Fibroblast of mammary gland (primary cell): ENCODE measurements at regions not wholly inside any gene's neighbourhood (a gene's known extent, or its start where the extent isn't known, plus 50 kb on each side); places are given as distances from the start of the nearest gene placed in this dataset.
A peak's percentile ranks its signal among the peaks of the same experiment; 100 is the strongest.

Experiments
- DNase-seq: peaks from one replicate; pipeline ENCODE4 v3.0.0-alpha.2; 2010; ENCODE audit warnings: low read depth
- H3K4me3 ChIP-seq: 2 replicates; pipeline ENCODE4 v1.5.1; 2011; ENCODE audit warnings: low read depth, mild to moderate bottlenecking, low read length, moderate library complexity; ENCODE audit not compliant: control insufficient read depth
- CTCF ChIP-seq: conservative IDR thresholded peaks from 2 replicates; pipeline ENCODE4 v1.5.1; 2011; ENCODE audit warnings: low read depth, low read length, inconsistent platforms; ENCODE audit not compliant: control insufficient read depth, insufficient read depth

- TF ChIP-seq CTCF, result no peak
- no peak for DNase-seq
These were observed 180.2 kb upstream of the SMIM21 start for GRCh38 chr18:75607701-75608100.

GRCh38 chr18:75592527-75592926 is 165.0 kb upstream of the SMIM21 start:
- no peak for TF ChIP-seq CTCF
- DNase-seq, result peak; percentile 7
- no peak overlapping the region for H3K4me3 ChIP-seq

More at GRCh38 chr18:75607701-75608100, 180.2 kb upstream of the SMIM21 start:
- no peak overlapping the region for H3K4me3 ChIP-seq

GRCh38 chr18:75588412-75588811 is 160.9 kb upstream of the SMIM21 start:
- no peak for TF ChIP-seq CTCF
- no peak for DNase-seq
- H3K4me3 ChIP-seq, result no peak overlapping the region

- TF ChIP-seq CTCF, result no peak
- no peak for DNase-seq
These were observed 159.6 kb upstream of the SMIM21 start for GRCh38 chr18:75587131-75587530.

GRCh38 chr18:75586130-75586889 is 158.8 kb upstream of the SMIM21 start:
- TF ChIP-seq CTCF, result no peak
- H3K4me3 ChIP-seq, result no peak overlapping the region
- no peak for DNase-seq

More at GRCh38 chr18:75587131-75587530, 159.6 kb upstream of the SMIM21 start:
- H3K4me3 ChIP-seq, result no peak overlapping the region

- no peak for DNase-seq
- no peak for TF ChIP-seq CTCF
These were observed 155.4 kb upstream of the SMIM21 start for GRCh38 chr18:75582940-75583339.

More at GRCh38 chr18:75582940-75583339, 155.4 kb upstream of the SMIM21 start:
- no peak overlapping the region for H3K4me3 ChIP-seq
